Right lobe of liver (tissue), 6 donors: ENCODE measurements at regions not wholly inside any gene's neighbourhood (a gene's known extent, or its start where the extent isn't known, plus 50 kb on each side); places are given as distances from the start of the nearest gene placed in this dataset.

Source experiments
- ATAC-seq, 4 donors: fragments of 200-7000 bp; cut with Tn5 transposase; one replicate each; pipeline ENCODE4 v1.9.1; 2020; ENCODE audit warnings: mild to moderate bottlenecking in 4 of 4, moderate library complexity in 4 of 4
- DNase-seq, 3 donors: peaks; one replicate each; pipeline ENCODE4 v3.0.0-alpha.2; 2020
- H3K27ac ChIP-seq, 3 donors: fragments of 200-600 bp; one replicate each; pipeline ENCODE4 v1.8.0; 2022
- H3K27me3 ChIP-seq, 2 donors: fragments of 200-600 bp; one replicate each; pipeline ENCODE4 v1.8.0; 2022
- H3K36me3 ChIP-seq, 4 donors: fragments of 200-600 bp; sonication (generic) in 1 of 4; one replicate each; pipeline versions ENCODE4 v1.5.1 to v1.8.0; 2017 to 2022; ENCODE audit warnings: control low read depth in 1 of 4
- H3K4me1 ChIP-seq, 4 donors: fragments of 200-600 bp; sonication (generic) in 1 of 4; one replicate each; pipeline versions ENCODE4 v1.5.1 to v1.8.0; 2017 to 2022; ENCODE audit warnings: control low read depth in 1 of 4
- H3K4me3 ChIP-seq, 3 donors: fragments of 200-600 bp; one replicate each; pipeline ENCODE4 v1.8.0; 2022
- H3K9me3 ChIP-seq, 4 donors: fragments of 200-600 bp; sonication (generic) in 1 of 4; one replicate each; pipeline versions ENCODE4 v1.5.1 to v1.8.0; 2017 to 2022; ENCODE audit warnings: control low read depth in 1 of 4
- POLR2A ChIP-seq: fragments of 450-650 bp; IDR thresholded peaks from one replicate; pipeline ENCODE4 v1.6.1; 2017; ENCODE audit warnings: antibody characterized with exemption, mild to moderate bottlenecking
- WGBS: methylation state at CpG from one replicate; pipeline ENCODE4 v1.1.6; 2018; ENCODE audit warnings: low coverage, low lambda C conversion rate; ENCODE audit not compliant: insufficient coverage; ENCODE audit errors: missing lambda C conversion rate; 5-methylcytosine and 5-hydroxymethylcytosine counted together
- intact Hi-C, 2 donors: fragments of 100-400 bp; cut with DNase I; formaldehyde crosslinking; loops; one replicate each; pipeline versions ENCODE4 v1.11.2 to v1.14.1; 2022
- TF ChIP-seq, protein P1 (sequence below), 4 donors: fragments of 200-600 bp in 3 of 4; fragments of 450-650 bp in 1 of 4; IDR thresholded peaks; one replicate each; pipeline versions ENCODE4 v1.5.1 to v1.8.0; 2016 to 2022; ENCODE audit warnings: antibody characterized with exemption in 4 of 4, mild to moderate bottlenecking in 2 of 4
- donor health status: DM: no; HTN: yes; CAD: no.
- donor health status: DM: no; HTN: no; CAD: no.
- donor health status: DM: no; HTN: no; CAD: no.
- donor health status: DM: no; HTN: yes; CAD: no.
- donor health status: DM: no; HTN: yes; CAD: no.

DNA sequence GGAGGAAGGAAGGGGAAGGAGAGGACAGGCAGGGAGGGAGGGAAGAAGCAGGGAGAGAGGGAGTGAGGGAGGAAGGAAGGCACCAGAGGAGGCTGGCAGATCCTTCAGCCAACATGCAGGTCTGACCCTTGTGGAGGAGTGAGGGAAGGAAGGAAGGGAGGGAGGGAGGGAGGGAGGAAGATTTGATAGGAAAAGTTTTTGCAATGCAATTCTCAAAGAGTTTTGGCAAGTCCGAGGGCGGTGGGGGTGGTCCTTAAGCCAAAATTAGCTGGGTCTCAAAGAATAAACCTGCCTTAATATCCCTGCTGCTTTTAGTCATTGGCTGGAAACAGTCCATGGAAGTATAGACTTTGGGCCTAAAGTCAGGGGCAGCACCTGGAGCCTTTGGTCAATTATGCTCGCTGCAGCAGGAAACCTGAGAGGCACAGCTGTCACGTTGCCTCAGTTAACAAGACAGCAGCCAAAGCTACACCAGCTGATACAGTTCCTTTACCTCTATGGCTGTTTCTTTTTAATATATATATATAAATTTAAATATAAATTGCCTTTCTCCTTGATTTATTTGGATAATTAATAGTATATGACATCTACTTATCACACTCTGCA lies 115.7 kb upstream of the RALGAPA2 start:
- ATAC-seq: no peak
- no peak overlapping the region for H3K27ac ChIP-seq
- H3K4me1 ChIP-seq: no peaks in the 10 kb centered on the region
- DNase-seq: no peak
- WGBS: 43% methylated on average over 3 of the region's 4 CpGs
- no peaks in the 10 kb centered on the region for H3K36me3 ChIP-seq
- intact Hi-C loops: loop anchor here (10.0 kb wide), 1 partner anchor 163 kb away; no protein-coding TSS in a partner anchor
- no peak overlapping the region for H3K4me3 ChIP-seq
- H3K27me3 ChIP-seq: no peaks in the 10 kb centered on the region
- no peaks in the 10 kb centered on the region for H3K9me3 ChIP-seq
- TF ChIP-seq POLR2A: no peak
- TF ChIP-seq, protein P1, sequence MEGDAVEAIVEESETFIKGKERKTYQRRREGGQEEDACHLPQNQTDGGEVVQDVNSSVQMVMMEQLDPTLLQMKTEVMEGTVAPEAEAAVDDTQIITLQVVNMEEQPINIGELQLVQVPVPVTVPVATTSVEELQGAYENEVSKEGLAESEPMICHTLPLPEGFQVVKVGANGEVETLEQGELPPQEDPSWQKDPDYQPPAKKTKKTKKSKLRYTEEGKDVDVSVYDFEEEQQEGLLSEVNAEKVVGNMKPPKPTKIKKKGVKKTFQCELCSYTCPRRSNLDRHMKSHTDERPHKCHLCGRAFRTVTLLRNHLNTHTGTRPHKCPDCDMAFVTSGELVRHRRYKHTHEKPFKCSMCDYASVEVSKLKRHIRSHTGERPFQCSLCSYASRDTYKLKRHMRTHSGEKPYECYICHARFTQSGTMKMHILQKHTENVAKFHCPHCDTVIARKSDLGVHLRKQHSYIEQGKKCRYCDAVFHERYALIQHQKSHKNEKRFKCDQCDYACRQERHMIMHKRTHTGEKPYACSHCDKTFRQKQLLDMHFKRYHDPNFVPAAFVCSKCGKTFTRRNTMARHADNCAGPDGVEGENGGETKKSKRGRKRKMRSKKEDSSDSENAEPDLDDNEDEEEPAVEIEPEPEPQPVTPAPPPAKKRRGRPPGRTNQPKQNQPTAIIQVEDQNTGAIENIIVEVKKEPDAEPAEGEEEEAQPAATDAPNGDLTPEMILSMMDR (IDR thresholded peaks at IDR 0.05): no peak

DNA sequence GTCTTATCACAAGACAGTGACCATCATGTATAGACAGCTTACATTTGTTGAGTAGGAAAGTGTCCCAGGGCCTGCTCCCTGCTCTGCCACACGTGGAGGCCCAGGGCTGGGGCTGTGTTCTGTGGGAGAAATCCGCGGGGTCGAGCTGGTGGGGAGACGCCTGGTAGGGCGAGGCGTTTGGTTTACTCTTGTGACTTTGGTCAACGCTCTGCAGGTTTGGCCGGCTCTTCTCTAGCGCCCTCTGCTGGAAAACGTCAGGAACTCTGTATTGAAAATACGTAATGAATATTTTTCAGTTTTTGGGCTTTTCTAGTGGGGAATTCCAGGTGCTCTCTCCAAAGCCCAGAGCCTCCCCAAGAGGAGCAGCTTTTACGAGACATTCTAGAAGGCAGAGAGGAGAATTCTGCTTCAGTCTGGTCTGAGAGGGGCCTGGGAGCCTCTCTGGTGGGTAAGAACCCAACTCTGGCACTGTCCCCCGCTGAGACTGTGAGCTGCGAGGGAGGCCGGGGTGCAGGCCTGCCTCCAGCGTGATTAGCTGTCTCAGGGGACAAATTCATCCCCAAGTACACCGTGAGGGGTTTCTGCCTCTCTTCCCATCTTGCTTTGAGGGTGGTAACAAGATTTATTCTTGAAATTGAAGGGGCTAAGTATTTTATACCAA lies 112.6 kb upstream of the RALGAPA2 start:
- Histone ChIP-seq H3K9me3 (no peaks in the 10 kb centered on the region), H3K27me3 (no peaks in the 10 kb centered on the region), H3K4me3 (no peak overlapping the region), H3K27ac (no peak overlapping the region), H3K36me3 (no peaks in the 10 kb centered on the region), H3K4me1 (no peaks in the 10 kb centered on the region)
- intact Hi-C loops: loop anchor here (10.0 kb wide), 1 partner anchor 160 kb away; no protein-coding TSS in a partner anchor
- 5% methylated on average over 6 of the region's 18 CpGs for WGBS
- ATAC-seq: peak; percentile 73 to 91 (median 84)
- peak; percentile 63 to 76 (median 69) for DNase-seq
- TF ChIP-seq, protein P1 (IDR thresholded peaks at IDR 0.05): peak; percentile 74 to 88 (median 81)
- TF ChIP-seq POLR2A: no peak

DNA sequence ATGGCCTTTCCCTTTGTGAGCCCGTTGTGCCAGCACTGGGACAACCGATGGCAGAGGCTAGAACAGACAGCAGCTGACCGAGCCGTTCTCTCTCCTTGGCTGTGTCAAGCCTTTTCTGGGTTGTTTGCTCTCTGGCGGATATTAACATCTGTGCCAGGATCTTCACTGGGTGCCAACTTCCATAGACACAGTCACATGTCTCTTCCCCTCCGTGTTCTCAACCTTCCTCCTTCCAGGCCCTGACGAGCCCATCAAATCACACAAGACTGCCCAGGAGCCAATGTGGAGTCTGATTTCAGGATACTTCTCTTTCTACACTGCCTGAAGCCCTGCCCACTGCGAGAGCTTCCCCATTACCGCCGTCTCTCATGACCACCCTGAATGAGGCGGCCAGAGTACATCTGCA lies 111.0 kb upstream of the RALGAPA2 start:
- Histone ChIP-seq H3K9me3 (no peaks in the 10 kb centered on the region), H3K27me3 (no peaks in the 10 kb centered on the region), H3K27ac (no peak overlapping the region), H3K4me3 (no peak overlapping the region), H3K36me3 (no peaks in the 10 kb centered on the region), H3K4me1 (no peaks in the 10 kb centered on the region)
- DNase-seq: peak in 1 of 3 donors; percentile 58
- intact Hi-C loops: loop anchor here (10.0 kb wide), 1 partner anchor 159 kb away; no protein-coding TSS in a partner anchor
- WGBS: 52% methylated on average over 6 of the region's 11 CpGs
- TF ChIP-seq POLR2A: no peak
- TF ChIP-seq, protein P1 (IDR thresholded peaks at IDR 0.05): no peak
- peak; percentile 56 to 74 (median 59) for ATAC-seq

DNA sequence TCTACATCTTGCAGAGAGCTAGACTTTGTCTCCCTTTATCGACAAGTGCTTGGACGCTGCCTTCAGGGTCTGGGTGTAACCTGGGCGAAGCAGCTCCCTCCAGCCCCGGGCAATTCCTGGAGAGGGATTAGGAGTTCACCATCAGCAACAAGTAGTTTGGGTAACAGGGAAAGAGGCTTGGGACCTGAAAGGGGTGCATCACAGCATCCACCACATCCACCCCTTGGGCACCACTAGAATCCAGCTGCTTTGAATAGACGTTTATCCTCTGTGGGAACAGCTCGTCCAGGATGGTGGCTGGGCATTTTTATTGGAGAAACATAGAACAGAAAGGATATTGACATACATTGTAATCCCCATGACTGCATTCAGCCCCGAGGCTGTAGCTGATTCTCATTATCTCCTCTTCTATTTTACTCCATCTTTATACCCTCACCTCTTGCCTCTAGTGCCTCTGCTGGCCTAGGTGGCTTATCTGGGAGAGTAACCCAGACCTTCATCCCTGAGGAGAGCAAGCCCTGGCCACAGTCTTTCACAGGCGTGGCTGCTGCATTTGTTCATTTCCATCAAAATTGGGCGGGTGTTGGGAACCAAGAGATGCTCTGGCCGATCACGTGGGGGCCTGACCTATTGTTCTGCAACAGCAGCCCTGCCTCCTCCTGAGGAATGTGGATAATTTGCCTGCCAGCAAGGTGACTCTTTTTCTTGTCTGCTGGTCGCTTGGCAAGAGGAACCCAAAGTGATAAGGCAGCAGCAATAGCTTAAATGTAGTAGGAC lies 109.2 kb upstream of the RALGAPA2 start:
- no peak for DNase-seq
- no peak for TF ChIP-seq POLR2A
- TF ChIP-seq, protein P1 (IDR thresholded peaks at IDR 0.05): no peak
- 61% methylated on average over 6 of the region's 12 CpGs for WGBS
- no peak overlapping the region for H3K27ac ChIP-seq
- no peaks in the 10 kb centered on the region for H3K9me3 ChIP-seq
- H3K36me3 ChIP-seq: no peaks in the 10 kb centered on the region
- intact Hi-C loops: loop anchor here (10.0 kb wide), 1 partner anchor 157 kb away; no protein-coding TSS in a partner anchor
- H3K4me1 ChIP-seq: no peaks in the 10 kb centered on the region
- no peak for ATAC-seq
- H3K27me3 ChIP-seq: no peaks in the 10 kb centered on the region
- no peak overlapping the region for H3K4me3 ChIP-seq
